HG02884 (cell line): ENCODE measurements at regions not wholly inside any gene's neighbourhood (a gene's known extent, or its start where the extent isn't known, plus 50 kb on each side); places are given as distances from the start of the nearest gene placed in this dataset.

Experiments
- ATAC-seq: cut with Tn5 transposase; IDR thresholded peaks from one replicate; pipeline ENCODE4 v1.9.1; 2021; ENCODE audit warnings: mild to moderate bottlenecking, moderate library complexity; ENCODE audit not compliant: unreplicated experiment

GRCh38 chr18:46425511-46425910 lies 231.5 kb downstream of the LOXHD1 start:
- no peak for ATAC-seq

- ATAC-seq = no peak
These were observed 230.9 kb downstream of the LOXHD1 start for GRCh38 chr18:46426021-46426678.

GRCh38 chr18:46426679-46427047 lies 230.4 kb downstream of the LOXHD1 start:
- no peak for ATAC-seq
